ENCODE measurements at regions not wholly inside any gene's neighbourhood (a gene's known extent, or its start where the extent isn't known, plus 50 kb on each side); places are given as distances from the start of the nearest gene placed in this dataset.

GRCh38 chr2:120491111-120491625 is 145.2 kb downstream of the INHBB start:
- TF ChIP-seq CTCF (IDR thresholded peaks at IDR 0.05; ENCODE audit: control extremely low read depth in 1 of 3, insufficient read depth in 1 of 3, low read depth in 1 of 3, low read length in 3 of 3) = no peak
- TF ChIP-seq PHF8 (conservative IDR thresholded peaks at IDR 0.05; ENCODE audit: low read depth, low read length) = no peak
- no peak for TF ChIP-seq EZH2 (IDR thresholded peaks at IDR 0.05; ENCODE audit: low read depth, low read length, severe bottlenecking)
- no peak for TF ChIP-seq ZNF274 (IDR thresholded peaks at IDR 0.05; ENCODE audit: borderline replicate concordance, extremely low read depth, low read length)
- TF ChIP-seq POLR2AphosphoS5 (IDR thresholded peaks at IDR 0.05; ENCODE audit: low read depth, low read length) = no peak
- no peak for TF ChIP-seq CEBPB (IDR thresholded peaks at IDR 0.05; ENCODE audit: low read depth, low read length)
- TF ChIP-seq CBX5 (IDR thresholded peaks at IDR 0.05; ENCODE audit: low read depth, low read length) = no peak
- no peak for TF ChIP-seq GABPA (IDR thresholded peaks at IDR 0.05; ENCODE audit: borderline replicate concordance, insufficient read depth, low read length)
- TF ChIP-seq JUN (IDR thresholded peaks at IDR 0.05; ENCODE audit: low read depth, low read length) = no peak
- TF ChIP-seq TAF1 (IDR thresholded peaks at IDR 0.05; ENCODE audit: low read depth, low read length) = no peak
- TF ChIP-seq CHD2 (IDR thresholded peaks at IDR 0.05; ENCODE audit: low read length) = no peak
